ENCODE measurements at regions not wholly inside any gene's neighbourhood (a gene's known extent, or its start where the extent isn't known, plus 50 kb on each side); places are given as distances from the start of the nearest gene placed in this dataset.

- DNase-seq (ENCODE audit: low read depth) = no peak
Measured at GRCh38 chr4:19711871-19712270, 539.8 kb upstream of the SLIT2 start.

GRCh38 chr4:19707876-19708275, 543.8 kb upstream of the SLIT2 start:
- no peak for DNase-seq (ENCODE audit: low read depth)

- DNase-seq (ENCODE audit: low read depth) = no peak
Measured at GRCh38 chr4:19703391-19703790, 548.3 kb upstream of the SLIT2 start.

GRCh38 chr4:19700992-19701391, 550.7 kb upstream of the SLIT2 start:
- DNase-seq (ENCODE audit: low read depth) = no peak

GRCh38 chr4:19698961-19699360, 552.7 kb upstream of the SLIT2 start:
- no peak for DNase-seq (ENCODE audit: low read depth)

- DNase-seq (ENCODE audit: low read depth) = no peak
Measured at GRCh38 chr4:19694812-19695211, 556.9 kb upstream of the SLIT2 start.

- no peak for DNase-seq (ENCODE audit: low read depth)
Measured at GRCh38 chr4:19693936-19694570, 557.7 kb upstream of the SLIT2 start.

GRCh38 chr4:19689511-19689910, 562.2 kb upstream of the SLIT2 start:
- DNase-seq (ENCODE audit: low read depth) = no peak

- no peak for DNase-seq (ENCODE audit: low read depth)
Measured at GRCh38 chr4:19686456-19686855, 565.2 kb upstream of the SLIT2 start.

GRCh38 chr4:19684084-19684483, 567.6 kb upstream of the SLIT2 start:
- no peak for DNase-seq (ENCODE audit: low read depth)

- DNase-seq (ENCODE audit: low read depth) = no peak
Measured at GRCh38 chr4:19683426-19683825, 568.3 kb upstream of the SLIT2 start.

GRCh38 chr4:19677211-19677610, 574.5 kb upstream of the SLIT2 start:
- no peak for DNase-seq (ENCODE audit: low read depth)

- DNase-seq (ENCODE audit: low read depth) = no peak
Measured at GRCh38 chr4:19675172-19675811, 576.4 kb upstream of the SLIT2 start.

- DNase-seq (ENCODE audit: low read depth) = no peak
Measured at GRCh38 chr4:19659101-19659500, 592.6 kb upstream of the SLIT2 start.

- DNase-seq (ENCODE audit: low read depth) = no peak
Measured at GRCh38 chr4:19657856-19658255, 593.8 kb upstream of the SLIT2 start.

GRCh38 chr4:19655666-19656065, 596.0 kb upstream of the SLIT2 start:
- no peak for DNase-seq (ENCODE audit: low read depth)

GRCh38 chr4:19650903-19651864, 600.5 kb upstream of the SLIT2 start:
- DNase-seq (ENCODE audit: low read depth) = no peak

GRCh38 chr4:19645589-19645988, 606.1 kb upstream of the SLIT2 start:
- no peak for DNase-seq (ENCODE audit: low read depth)

- DNase-seq (ENCODE audit: low read depth) = no peak
Measured at GRCh38 chr4:19636451-19636850, 615.3 kb upstream of the SLIT2 start.

GRCh38 chr4:19631814-19632213, 619.9 kb upstream of the SLIT2 start:
- no peak for DNase-seq (ENCODE audit: low read depth)

GRCh38 chr4:19623866-19624265, 627.8 kb upstream of the SLIT2 start:
- no peak for DNase-seq (ENCODE audit: low read depth)

GRCh38 chr4:19615086-19615689, 636.5 kb upstream of the SLIT2 start:
- no peak for DNase-seq (ENCODE audit: low read depth)

- no peak for DNase-seq (ENCODE audit: low read depth)
Measured at GRCh38 chr4:19614171-19614570, 637.5 kb upstream of the SLIT2 start.
